ENCODE measurements at regions not wholly inside any gene's neighbourhood (a gene's known extent, or its start where the extent isn't known, plus 50 kb on each side); places are given as distances from the start of the nearest gene placed in this dataset.
"Not testable (repeated sequence)": the region's sequence is repeated elsewhere in the genome, so short reads cannot be mapped to it uniquely, and the experiment has no call there.

- H3K4me3 ChIP-seq (ENCODE audit: low read depth, low read length), result no peak overlapping the region
- no peak for TF ChIP-seq CTCF (IDR thresholded peaks at IDR 0.05; ENCODE audit: low read depth, low read length)
Observed at GRCh38 chr10:53331460-53331859, 558.9 kb upstream of the MBL2 start.

GRCh38 chr10:53326401-53327305 lies 554.1 kb upstream of the MBL2 start:
- not testable (repeated sequence) for H3K4me3 ChIP-seq (ENCODE audit: low read depth, low read length)

GRCh38 chr10:53325066-53325465 lies 552.5 kb upstream of the MBL2 start:
- no peak overlapping the region for H3K4me3 ChIP-seq (ENCODE audit: low read depth, low read length)
- no peak for TF ChIP-seq CTCF (IDR thresholded peaks at IDR 0.05; ENCODE audit: low read depth, low read length)

GRCh38 chr10:53315709-53316108 lies 543.1 kb upstream of the MBL2 start:
- TF ChIP-seq CTCF (IDR thresholded peaks at IDR 0.05; ENCODE audit: low read depth, low read length), result no peak
- no peak overlapping the region for H3K4me3 ChIP-seq (ENCODE audit: low read depth, low read length)

GRCh38 chr10:53314876-53315275 lies 542.3 kb upstream of the MBL2 start:
- no peak for TF ChIP-seq CTCF (IDR thresholded peaks at IDR 0.05; ENCODE audit: low read depth, low read length)
- H3K4me3 ChIP-seq (ENCODE audit: low read depth, low read length), result no peak overlapping the region

GRCh38 chr10:53298443-53298842 lies 525.9 kb upstream of the MBL2 start:
- no peak overlapping the region for H3K4me3 ChIP-seq (ENCODE audit: low read depth, low read length)
- no peak for TF ChIP-seq CTCF (IDR thresholded peaks at IDR 0.05; ENCODE audit: low read depth, low read length)

GRCh38 chr10:53284615-53285182 lies 512.1 kb upstream of the MBL2 start:
- no peak overlapping the region for H3K4me3 ChIP-seq (ENCODE audit: low read depth, low read length)
- TF ChIP-seq CTCF (IDR thresholded peaks at IDR 0.05; ENCODE audit: low read depth, low read length), result no peak
